G401.6 (cell line): ENCODE measurements at regions not wholly inside any gene's neighbourhood (a gene's known extent, or its start where the extent isn't known, plus 50 kb on each side); places are given as distances from the start of the nearest gene placed in this dataset.

Source experiments
- FAIRE-seq: peaks from 2 replicates; lab custom pipeline; 2012; peaks lifted over from hg19 to GRCh38; lab: Jason Lieb, UNC

- FAIRE-seq = no peak
Observed at GRCh38 chr21:27622631-27623030, 655.7 kb upstream of the ADAMTS5 start.

GRCh38 chr21:27614231-27614630, 647.3 kb upstream of the ADAMTS5 start:
- FAIRE-seq = no peak

- FAIRE-seq = no peak
Observed at GRCh38 chr21:27606422-27606821, 639.5 kb upstream of the ADAMTS5 start.

- no peak for FAIRE-seq
Observed at GRCh38 chr21:27596196-27596595, 629.3 kb upstream of the ADAMTS5 start.

GRCh38 chr21:27595716-27596115, 628.8 kb upstream of the ADAMTS5 start:
- FAIRE-seq = no peak

GRCh38 chr21:27590271-27590670, 623.4 kb upstream of the ADAMTS5 start:
- no peak for FAIRE-seq

GRCh38 chr21:27589781-27590180, 622.9 kb upstream of the ADAMTS5 start:
- no peak for FAIRE-seq

GRCh38 chr21:27586986-27587385, 620.1 kb upstream of the ADAMTS5 start:
- no peak for FAIRE-seq

- FAIRE-seq = no peak
Observed at GRCh38 chr21:27586326-27586725, 619.4 kb upstream of the ADAMTS5 start.

GRCh38 chr21:27584256-27584655, 617.4 kb upstream of the ADAMTS5 start:
- FAIRE-seq = no peak

GRCh38 chr21:27582948-27583430, 616.1 kb upstream of the ADAMTS5 start:
- no peak for FAIRE-seq

GRCh38 chr21:27582246-27582947, 615.5 kb upstream of the ADAMTS5 start:
- no peak for FAIRE-seq

GRCh38 chr21:27581168-27581567, 614.3 kb upstream of the ADAMTS5 start:
- FAIRE-seq = no peak

GRCh38 chr21:27580276-27580675, 613.4 kb upstream of the ADAMTS5 start:
- FAIRE-seq = no peak

- FAIRE-seq = no peak
Observed at GRCh38 chr21:27578741-27579265, 611.9 kb upstream of the ADAMTS5 start.

- FAIRE-seq = no peak
Observed at GRCh38 chr21:27572696-27573095, 605.8 kb upstream of the ADAMTS5 start.

GRCh38 chr21:27571706-27572105, 604.8 kb upstream of the ADAMTS5 start:
- no peak for FAIRE-seq

GRCh38 chr21:27570306-27570868, 603.5 kb upstream of the ADAMTS5 start:
- no peak for FAIRE-seq

- FAIRE-seq = no peak
Observed at GRCh38 chr21:27569831-27570230, 602.9 kb upstream of the ADAMTS5 start.

GRCh38 chr21:27569091-27569490, 602.2 kb upstream of the ADAMTS5 start:
- FAIRE-seq = no peak

GRCh38 chr21:27567381-27567780, 600.5 kb upstream of the ADAMTS5 start:
- FAIRE-seq = no peak

- no peak for FAIRE-seq
Observed at GRCh38 chr21:27566521-27566920, 599.6 kb upstream of the ADAMTS5 start.

- no peak for FAIRE-seq
Observed at GRCh38 chr21:27565364-27565763, 598.5 kb upstream of the ADAMTS5 start.
